SK-N-SH treated with all-trans-retinoic acid at 6 μM for 48 hours (cell line): ENCODE measurements at regions not wholly inside any gene's neighbourhood (a gene's known extent, or its start where the extent isn't known, plus 50 kb on each side); places are given as distances from the start of the nearest gene placed in this dataset.

ENCODE experiments used
- OSR1 ChIP-seq: fragments of 250-450 bp; sonication (Bioruptor Pico); IDR thresholded peaks from 2 replicates; pipeline ENCODE4 v1.8.0; 2022; ENCODE audit warnings: moderate library complexity, mild to moderate bottlenecking, inconsistent platforms
- TF ChIP-seq, protein P1 (sequence below): fragments of 250-450 bp; sonication (Bioruptor Pico); IDR thresholded peaks from 2 replicates; pipeline ENCODE4 v1.8.0; 2020; ENCODE audit warnings: mild to moderate bottlenecking, moderate library complexity, borderline replicate concordance

DNA sequence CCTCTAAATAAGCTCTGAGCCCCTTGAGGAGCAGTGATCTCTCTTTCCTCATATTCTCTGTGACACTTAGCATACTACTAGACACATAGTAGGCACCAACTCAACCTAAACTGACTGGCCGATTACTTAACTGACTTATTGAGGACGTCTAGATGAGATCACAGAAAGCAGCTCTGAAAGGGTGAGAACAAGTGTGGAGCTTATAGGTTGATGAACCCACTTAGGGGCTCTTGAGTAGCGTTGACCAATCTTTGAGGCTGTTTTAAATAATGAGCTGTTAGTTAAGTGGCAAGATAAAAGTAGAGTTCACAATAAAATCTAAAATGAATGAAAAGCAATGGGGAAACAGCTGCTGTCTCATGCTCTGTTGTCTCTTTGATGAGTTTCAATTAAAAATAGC is 124.7 kb upstream of the TNPO1 start:
- no peak for TF ChIP-seq OSR1
- TF ChIP-seq, protein P1, sequence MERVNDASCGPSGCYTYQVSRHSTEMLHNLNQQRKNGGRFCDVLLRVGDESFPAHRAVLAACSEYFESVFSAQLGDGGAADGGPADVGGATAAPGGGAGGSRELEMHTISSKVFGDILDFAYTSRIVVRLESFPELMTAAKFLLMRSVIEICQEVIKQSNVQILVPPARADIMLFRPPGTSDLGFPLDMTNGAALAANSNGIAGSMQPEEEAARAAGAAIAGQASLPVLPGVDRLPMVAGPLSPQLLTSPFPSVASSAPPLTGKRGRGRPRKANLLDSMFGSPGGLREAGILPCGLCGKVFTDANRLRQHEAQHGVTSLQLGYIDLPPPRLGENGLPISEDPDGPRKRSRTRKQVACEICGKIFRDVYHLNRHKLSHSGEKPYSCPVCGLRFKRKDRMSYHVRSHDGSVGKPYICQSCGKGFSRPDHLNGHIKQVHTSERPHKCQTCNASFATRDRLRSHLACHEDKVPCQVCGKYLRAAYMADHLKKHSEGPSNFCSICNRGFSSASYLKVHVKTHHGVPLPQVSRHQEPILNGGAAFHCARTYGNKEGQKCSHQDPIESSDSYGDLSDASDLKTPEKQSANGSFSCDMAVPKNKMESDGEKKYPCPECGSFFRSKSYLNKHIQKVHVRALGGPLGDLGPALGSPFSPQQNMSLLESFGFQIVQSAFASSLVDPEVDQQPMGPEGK (CRISPR knock-in tag), result no peak
